Mucosa of rectum (tissue), 2 donors: ENCODE measurements at regions not wholly inside any gene's neighbourhood (a gene's known extent, or its start where the extent isn't known, plus 50 kb on each side); places are given as distances from the start of the nearest gene placed in this dataset.
"Not testable (repeated sequence)": the region's sequence is repeated elsewhere in the genome, so short reads cannot be mapped to it uniquely, and the experiment has no call there.

ENCODE experiments used
- H3K27ac ChIP-seq, 2 donors: one replicate each; pipeline ENCODE4 v1.7.0; 2013; ENCODE audit warnings: inconsistent platforms in 2 of 2, low read depth in 2 of 2, low read length in 2 of 2
- H3K27me3 ChIP-seq, 2 donors: one replicate each; pipeline ENCODE4 v1.7.0; 2013; ENCODE audit warnings: low read length in 2 of 2; ENCODE audit not compliant: control insufficient read depth in 2 of 2, insufficient read depth in 2 of 2
- H3K36me3 ChIP-seq, 2 donors: one replicate each; pipeline ENCODE4 v1.7.0; 2013; ENCODE audit warnings: low read length in 2 of 2; ENCODE audit not compliant: control insufficient read depth in 2 of 2, insufficient read depth in 2 of 2
- H3K4me1 ChIP-seq, 2 donors: one replicate each; pipeline ENCODE4 v1.7.0; 2013; ENCODE audit warnings: low read length in 2 of 2, mild to moderate bottlenecking in 1 of 2; ENCODE audit not compliant: control insufficient read depth in 2 of 2, insufficient read depth in 2 of 2
- H3K4me3 ChIP-seq, 2 donors: one replicate each; pipeline ENCODE4 v1.7.0; 2013; ENCODE audit warnings: low read length in 2 of 2
- H3K9ac ChIP-seq, 2 donors: one replicate each; pipeline ENCODE4 v1.7.0; 2013; ENCODE audit warnings: low read length in 2 of 2, low read depth in 1 of 2, mild to moderate bottlenecking in 1 of 2
- H3K9me3 ChIP-seq, 2 donors: one replicate each; pipeline ENCODE4 v1.7.0; 2013; ENCODE audit warnings: low read length in 2 of 2; ENCODE audit not compliant: control insufficient read depth in 2 of 2
- donor health status: healthy.
- donor health status: Normal muscosa, but diverticular disease.

DNA sequence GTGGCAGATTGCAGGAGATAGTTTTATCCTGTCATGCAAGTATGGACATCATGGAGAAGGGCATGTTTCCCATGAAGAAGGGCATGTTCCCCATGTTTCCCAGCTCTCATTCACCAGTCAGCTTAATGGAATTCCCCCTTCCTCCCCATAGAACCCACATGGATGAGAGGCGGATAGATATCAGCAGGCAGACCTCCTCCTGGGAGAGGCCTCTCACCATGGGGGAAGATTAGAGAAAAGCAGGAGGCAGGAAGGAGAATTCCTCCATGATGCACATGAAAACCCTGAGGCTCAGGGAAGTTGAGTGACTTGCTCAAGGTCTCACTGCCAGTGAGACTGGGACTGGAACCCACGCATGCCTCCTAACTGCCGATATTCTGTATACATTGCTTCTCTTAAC, 92.9 kb upstream of the FOXN3 start:
- no peak overlapping the region for H3K27ac ChIP-seq
- no peak overlapping the region for H3K4me3 ChIP-seq
- no peaks in the 10 kb centered on the region for H3K9me3 ChIP-seq
- no peaks in the 10 kb centered on the region for H3K27me3 ChIP-seq
- H3K9ac ChIP-seq = no peak overlapping the region
- no peaks in the 10 kb centered on the region for H3K36me3 ChIP-seq
- no peaks in the 10 kb centered on the region for H3K4me1 ChIP-seq

GRCh38 chr14:89508863-89509262, 91.8 kb upstream of the FOXN3 start:
- H3K36me3 ChIP-seq = no peaks in the 10 kb centered on the region
- no peak overlapping the region for H3K9ac ChIP-seq
- H3K27me3 ChIP-seq = no peaks in the 10 kb centered on the region
- H3K4me3 ChIP-seq = no peak overlapping the region
- no peak overlapping the region for H3K27ac ChIP-seq
- H3K4me1 ChIP-seq = no peaks in the 10 kb centered on the region
- no peaks in the 10 kb centered on the region for H3K9me3 ChIP-seq

- Histone ChIP-seq H3K4me3 (no peak overlapping the region), H3K36me3 (no peaks in the 10 kb centered on the region), H3K9me3 (no peaks in the 10 kb centered on the region), H3K27me3 (no peaks in the 10 kb centered on the region), H3K4me1 (no peaks in the 10 kb centered on the region), H3K9ac (no peak overlapping the region), H3K27ac (no peak overlapping the region)
Measured at GRCh38 chr14:89507926-89508460, 91.0 kb upstream of the FOXN3 start.

DNA sequence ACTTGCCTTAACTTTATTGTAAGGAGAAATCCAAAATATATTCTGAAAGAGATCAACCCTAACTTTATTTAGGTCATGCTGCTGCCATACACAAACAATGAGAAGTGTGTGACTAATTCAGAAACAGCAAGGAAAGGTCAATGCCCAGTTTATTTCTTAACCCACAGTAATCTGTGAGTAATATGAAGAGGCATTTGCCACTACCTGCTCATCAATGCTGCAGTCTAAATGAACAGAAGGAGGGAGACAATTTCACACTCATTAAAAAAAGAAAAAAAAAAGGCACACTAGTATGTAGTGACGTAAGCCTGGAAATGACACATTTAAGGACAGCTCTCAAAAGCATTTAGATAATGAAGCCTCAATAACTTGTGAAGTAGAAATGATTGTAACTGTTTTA, 90.5 kb upstream of the FOXN3 start:
- H3K9me3 ChIP-seq = no peaks in the 10 kb centered on the region
- H3K36me3 ChIP-seq = no peaks in the 10 kb centered on the region
- H3K27me3 ChIP-seq = no peaks in the 10 kb centered on the region
- H3K4me3 ChIP-seq = no peak overlapping the region
- no peaks in the 10 kb centered on the region for H3K4me1 ChIP-seq
- H3K27ac ChIP-seq = no peak overlapping the region
- H3K9ac ChIP-seq = no peak overlapping the region

- not testable (repeated sequence) for H3K4me1 ChIP-seq
Measured at GRCh38 chr14:89506891-89507452, 89.9 kb upstream of the FOXN3 start.

GRCh38 chr14:89504602-89505313, 87.7 kb upstream of the FOXN3 start:
- H3K4me3 ChIP-seq = no peak overlapping the region
- no peaks in the 10 kb centered on the region for H3K4me1 ChIP-seq
- H3K36me3 ChIP-seq = peaks cover 0 to 3% of the 10 kb centered on the region in 2 donors
- H3K9me3 ChIP-seq = no peaks in the 10 kb centered on the region
- H3K9ac ChIP-seq = no peak overlapping the region
- no peak overlapping the region for H3K27ac ChIP-seq
- no peaks in the 10 kb centered on the region for H3K27me3 ChIP-seq

More at GRCh38 chr14:89506891-89507452, 89.9 kb upstream of the FOXN3 start:
- not testable (repeated sequence) for H3K4me3 ChIP-seq, H3K9ac ChIP-seq, H3K36me3 ChIP-seq, H3K27me3 ChIP-seq, H3K27ac ChIP-seq, H3K9me3 ChIP-seq

- H3K27me3 ChIP-seq = no peaks in the 10 kb centered on the region
- no peaks in the 10 kb centered on the region for H3K4me1 ChIP-seq
- no peaks in the 10 kb centered on the region for H3K9me3 ChIP-seq
- no peak overlapping the region for H3K9ac ChIP-seq
- peaks cover 0 to 3% of the 10 kb centered on the region in 2 donors for H3K36me3 ChIP-seq
- no peak overlapping the region for H3K4me3 ChIP-seq
- no peak overlapping the region for H3K27ac ChIP-seq
Measured at GRCh38 chr14:89504091-89504490, 87.1 kb upstream of the FOXN3 start.

DNA sequence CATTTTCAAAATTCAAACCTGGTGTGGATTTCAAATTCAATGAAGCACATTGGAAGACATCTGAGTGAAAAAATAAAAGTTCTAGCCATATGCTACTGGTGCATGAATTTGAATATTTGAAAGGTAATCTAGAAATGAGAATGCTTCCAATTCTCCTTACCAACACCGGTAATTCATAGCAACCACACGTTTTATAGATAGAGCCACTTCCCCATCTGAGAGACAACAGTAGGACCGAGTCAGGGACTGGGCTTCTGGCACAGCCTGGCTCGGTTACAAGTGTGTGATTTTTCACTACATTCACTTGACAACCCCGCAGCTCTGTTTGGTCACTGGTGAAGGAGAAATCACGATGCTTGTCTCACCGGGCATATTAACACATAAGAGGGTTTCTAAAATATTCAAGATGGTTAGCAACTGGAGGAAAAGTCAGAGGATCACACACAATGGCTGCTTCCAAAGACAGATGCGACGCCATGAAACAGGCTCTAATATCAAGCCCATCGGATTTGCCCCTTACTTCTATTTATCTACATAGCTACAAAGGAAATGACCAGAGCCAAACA, 86.5 kb upstream of the FOXN3 start:
- no peak overlapping the region for H3K27ac ChIP-seq
- no peaks in the 10 kb centered on the region for H3K27me3 ChIP-seq
- no peaks in the 10 kb centered on the region for H3K9me3 ChIP-seq
- no peak overlapping the region for H3K9ac ChIP-seq
- H3K4me3 ChIP-seq = no peak overlapping the region
- H3K36me3 ChIP-seq = peaks cover 0 to 3% of the 10 kb centered on the region in 2 donors
- no peaks in the 10 kb centered on the region for H3K4me1 ChIP-seq

DNA sequence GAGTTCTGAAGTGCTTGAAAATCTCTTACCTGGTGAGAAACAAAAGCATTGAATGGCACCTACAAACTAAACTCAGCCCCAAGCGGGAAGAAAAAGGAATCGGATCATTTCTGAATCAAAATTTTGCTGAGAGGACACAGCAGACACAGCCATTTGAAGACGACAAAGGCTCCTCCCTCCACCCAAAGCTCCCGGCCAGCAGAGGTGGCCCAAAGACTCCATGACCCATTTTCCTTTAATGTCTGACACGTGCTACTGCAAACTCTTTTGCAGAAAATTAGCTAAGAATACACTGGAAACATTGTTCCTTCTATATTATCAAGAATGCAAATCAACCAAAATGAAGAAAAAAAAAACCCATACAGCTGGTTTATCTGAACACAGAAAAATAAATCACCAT, 85.9 kb upstream of the FOXN3 start:
- H3K27me3 ChIP-seq = no peaks in the 10 kb centered on the region
- no peak overlapping the region for H3K4me3 ChIP-seq
- no peak overlapping the region for H3K27ac ChIP-seq
- H3K9ac ChIP-seq = no peak overlapping the region
- peaks cover 0 to 3% of the 10 kb centered on the region in 2 donors for H3K36me3 ChIP-seq
- no peaks in the 10 kb centered on the region for H3K4me1 ChIP-seq
- no peaks in the 10 kb centered on the region for H3K9me3 ChIP-seq

GRCh38 chr14:89501381-89501780, 84.3 kb upstream of the FOXN3 start:
- Histone ChIP-seq H3K4me1 (no peaks in the 10 kb centered on the region), H3K4me3 (no peak overlapping the region), H3K27me3 (no peaks in the 10 kb centered on the region), H3K36me3 (peaks cover 0 to 3% of the 10 kb centered on the region in 2 donors), H3K9me3 (no peaks in the 10 kb centered on the region), H3K27ac (no peak overlapping the region), H3K9ac (no peak overlapping the region)
